ENCODE measurements at regions not wholly inside any gene's neighbourhood (a gene's known extent, or its start where the extent isn't known, plus 50 kb on each side); places are given as distances from the start of the nearest gene placed in this dataset.

- peaks cover 12% of the 10 kb centered on the region for H3K4me1 Mint-ChIP-seq
- no peaks in the 10 kb centered on the region for H3K27me3 Mint-ChIP-seq (ENCODE audit: low read depth)
- no peaks in the 10 kb centered on the region for H3K36me3 Mint-ChIP-seq (ENCODE audit: low read depth)
- no peak overlapping the region for H3K4me3 Mint-ChIP-seq
- no peak for DNase-seq (ENCODE audit: low read depth, low spot score)
- H3K27ac Mint-ChIP-seq (ENCODE audit: unreplicated experiment) = peak overlapping the region; percentile 22
- TF ChIP-seq CTCF (conservative IDR thresholded peaks at IDR 0.05) = no peak
- peaks cover 3% of the 10 kb centered on the region for H3K9me3 Mint-ChIP-seq
Observed at GRCh38 chr2:78892295-78892694, 133.2 kb upstream of the REG3G start.

GRCh38 chr2:78895022-78895421 is 130.5 kb upstream of the REG3G start:
- no peak for DNase-seq (ENCODE audit: low read depth, low spot score)
- peaks cover 12% of the 10 kb centered on the region for H3K4me1 Mint-ChIP-seq
- H3K27ac Mint-ChIP-seq (ENCODE audit: unreplicated experiment) = no peak overlapping the region
- no peaks in the 10 kb centered on the region for H3K36me3 Mint-ChIP-seq (ENCODE audit: low read depth)
- no peaks in the 10 kb centered on the region for H3K27me3 Mint-ChIP-seq (ENCODE audit: low read depth)
- H3K4me3 Mint-ChIP-seq = no peak overlapping the region
- peaks cover 6% of the 10 kb centered on the region for H3K9me3 Mint-ChIP-seq
- TF ChIP-seq CTCF (conservative IDR thresholded peaks at IDR 0.05) = no peak

GRCh38 chr2:78896536-78896935 is 129.0 kb upstream of the REG3G start:
- no peak for TF ChIP-seq CTCF (conservative IDR thresholded peaks at IDR 0.05)
- Mint-ChIP-seq H3K27me3 (ENCODE audit: low read depth) (no peaks in the 10 kb centered on the region), H3K27ac (ENCODE audit: unreplicated experiment) (no peak overlapping the region), H3K36me3 (ENCODE audit: low read depth) (no peaks in the 10 kb centered on the region), H3K4me3 (no peak overlapping the region), H3K9me3 (peaks cover 6% of the 10 kb centered on the region), H3K4me1 (peaks cover 12% of the 10 kb centered on the region)
- no peak for DNase-seq (ENCODE audit: low read depth, low spot score)

GRCh38 chr2:78907089-78907488 is 118.4 kb upstream of the REG3G start:
- Mint-ChIP-seq H3K4me3 (no peak overlapping the region), H3K4me1 (no peaks in the 10 kb centered on the region), H3K27me3 (ENCODE audit: low read depth) (no peaks in the 10 kb centered on the region), H3K36me3 (ENCODE audit: low read depth) (no peaks in the 10 kb centered on the region), H3K27ac (ENCODE audit: unreplicated experiment) (no peak overlapping the region), H3K9me3 (peaks cover 3% of the 10 kb centered on the region)
- DNase-seq (ENCODE audit: low read depth, low spot score) = no peak
- TF ChIP-seq CTCF (conservative IDR thresholded peaks at IDR 0.05) = no peak

GRCh38 chr2:78908973-78909372 is 116.5 kb upstream of the REG3G start:
- H3K27me3 Mint-ChIP-seq (ENCODE audit: low read depth) = no peaks in the 10 kb centered on the region
- H3K4me3 Mint-ChIP-seq = no peak overlapping the region
- no peaks in the 10 kb centered on the region for H3K4me1 Mint-ChIP-seq
- no peak overlapping the region for H3K27ac Mint-ChIP-seq (ENCODE audit: unreplicated experiment)
- DNase-seq (ENCODE audit: low read depth, low spot score) = no peak
- H3K9me3 Mint-ChIP-seq = peaks cover 2% of the 10 kb centered on the region
- no peaks in the 10 kb centered on the region for H3K36me3 Mint-ChIP-seq (ENCODE audit: low read depth)
- no peak for TF ChIP-seq CTCF (conservative IDR thresholded peaks at IDR 0.05)

- TF ChIP-seq CTCF (conservative IDR thresholded peaks at IDR 0.05) = no peak
- Mint-ChIP-seq H3K27me3 (ENCODE audit: low read depth) (no peaks in the 10 kb centered on the region), H3K4me3 (no peak overlapping the region), H3K27ac (ENCODE audit: unreplicated experiment) (no peak overlapping the region), H3K4me1 (no peaks in the 10 kb centered on the region), H3K9me3 (no peaks in the 10 kb centered on the region), H3K36me3 (ENCODE audit: low read depth) (no peaks in the 10 kb centered on the region)
- DNase-seq (ENCODE audit: low read depth, low spot score) = no peak
Observed at GRCh38 chr2:78910376-78910775, 115.1 kb upstream of the REG3G start.

Measured in neural crest cell (in vitro differentiated cells).